Activated CD8-positive, alpha-beta T cell treated with anti-CD3 and anti-CD28 coated beads for 36 hours (primary cell): ENCODE measurements at regions not wholly inside any gene's neighbourhood (a gene's known extent, or its start where the extent isn't known, plus 50 kb on each side); places are given as distances from the start of the nearest gene placed in this dataset.

ENCODE experiments used
- ATAC-seq: fragments of 200-7000 bp; cut with Tn5 transposase; one replicate; pipeline ENCODE4 v1.10.0; 2021; ENCODE audit warnings: mild to moderate bottlenecking, moderate library complexity
- CTCF ChIA-PET: fragments of 350-600 bp; sonication (Branson Sonifier 250); formaldehyde crosslinking; loops from one replicate; lab custom pipeline; 2021; ENCODE audit warnings: antibody characterized with exemption; lab: Charles Lee
- POLR2A ChIA-PET: fragments of 350-600 bp; sonication (Branson Sonifier 250); formaldehyde crosslinking; loops from one replicate; lab custom pipeline; 2021; ENCODE audit warnings: antibody characterized with exemption; lab: Charles Lee
- DNase-seq: peaks from one replicate; pipeline ENCODE4 v3.0.0-alpha.2; 2020
- H3K27ac Mint-ChIP-seq: one replicate; pipeline ENCODE4 v1.8.0; 2021; ENCODE audit warnings: mild to moderate bottlenecking, mixed read lengths
- H3K27me3 Mint-ChIP-seq: one replicate; pipeline ENCODE4 v1.8.0; 2021; ENCODE audit warnings: mixed read lengths
- H3K36me3 Mint-ChIP-seq: one replicate; pipeline ENCODE4 v1.8.0; 2021; ENCODE audit warnings: low read depth, mixed read lengths
- H3K4me1 Mint-ChIP-seq: one replicate; pipeline ENCODE4 v1.8.0; 2021; ENCODE audit warnings: low read depth, mixed read lengths
- H3K4me3 Mint-ChIP-seq: one replicate; pipeline ENCODE4 v1.8.0; 2021; ENCODE audit warnings: mild to moderate bottlenecking, moderate library complexity, mixed read lengths
- H3K9me3 Mint-ChIP-seq: one replicate; pipeline ENCODE4 v1.8.0; 2021; ENCODE audit warnings: mixed read lengths
- intact Hi-C: fragments of 100-400 bp; cut with micrococcal nuclease; formaldehyde crosslinking; loops from one replicate; pipeline ENCODE4 v1.10.0; 2022
- TF ChIP-seq, protein P1 (sequence below): fragments of 200-600 bp; IDR thresholded peaks from one replicate; pipeline ENCODE4 v1.8.0; 2022; ENCODE audit warnings: antibody characterized with exemption, mild to moderate bottlenecking

DNA sequence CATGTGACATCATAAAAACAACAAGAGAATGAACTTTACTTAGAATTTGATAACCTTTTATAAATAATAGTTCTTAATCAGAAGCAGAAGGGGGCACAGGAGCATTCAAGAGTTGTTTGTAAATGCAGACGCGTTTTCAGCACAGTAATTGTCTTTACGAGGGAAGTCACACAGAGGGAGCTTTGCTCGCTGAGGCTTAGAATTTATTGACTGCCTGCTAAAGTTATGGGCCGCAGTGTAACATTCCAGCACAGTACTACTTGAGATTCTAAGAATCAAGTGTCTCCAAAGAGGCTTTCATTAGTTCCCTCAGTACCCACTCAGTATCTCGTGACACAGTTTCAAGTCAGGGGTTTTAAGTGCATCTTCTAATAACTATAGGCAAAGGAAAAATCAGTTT, 288.7 kb downstream of the NR2F2 start:
- ChIA-PET POLR2A (no interaction called here), CTCF (no interaction called here)
- no peak for ATAC-seq
- Mint-ChIP-seq H3K36me3 (no peaks in the 10 kb centered on the region), H3K27me3 (peaks cover 2% of the 10 kb centered on the region), H3K9me3 (no peaks in the 10 kb centered on the region), H3K4me3 (no peak overlapping the region), H3K27ac (no peak overlapping the region), H3K4me1 (no peaks in the 10 kb centered on the region)
- TF ChIP-seq, protein P1, sequence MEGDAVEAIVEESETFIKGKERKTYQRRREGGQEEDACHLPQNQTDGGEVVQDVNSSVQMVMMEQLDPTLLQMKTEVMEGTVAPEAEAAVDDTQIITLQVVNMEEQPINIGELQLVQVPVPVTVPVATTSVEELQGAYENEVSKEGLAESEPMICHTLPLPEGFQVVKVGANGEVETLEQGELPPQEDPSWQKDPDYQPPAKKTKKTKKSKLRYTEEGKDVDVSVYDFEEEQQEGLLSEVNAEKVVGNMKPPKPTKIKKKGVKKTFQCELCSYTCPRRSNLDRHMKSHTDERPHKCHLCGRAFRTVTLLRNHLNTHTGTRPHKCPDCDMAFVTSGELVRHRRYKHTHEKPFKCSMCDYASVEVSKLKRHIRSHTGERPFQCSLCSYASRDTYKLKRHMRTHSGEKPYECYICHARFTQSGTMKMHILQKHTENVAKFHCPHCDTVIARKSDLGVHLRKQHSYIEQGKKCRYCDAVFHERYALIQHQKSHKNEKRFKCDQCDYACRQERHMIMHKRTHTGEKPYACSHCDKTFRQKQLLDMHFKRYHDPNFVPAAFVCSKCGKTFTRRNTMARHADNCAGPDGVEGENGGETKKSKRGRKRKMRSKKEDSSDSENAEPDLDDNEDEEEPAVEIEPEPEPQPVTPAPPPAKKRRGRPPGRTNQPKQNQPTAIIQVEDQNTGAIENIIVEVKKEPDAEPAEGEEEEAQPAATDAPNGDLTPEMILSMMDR, result no peak
- intact Hi-C loops, result no loop called here
- DNase-seq, result no peak

GRCh38 chr15:96622714-96623113, 292.2 kb downstream of the NR2F2 start:
- H3K4me1 Mint-ChIP-seq, result no peaks in the 10 kb centered on the region
- POLR2A ChIA-PET, result no interaction called here
- intact Hi-C loops, result no loop called here
- TF ChIP-seq, protein P1, result no peak
- CTCF ChIA-PET, result no interaction called here
- H3K27me3 Mint-ChIP-seq, result peaks cover under 1% of the 10 kb centered on the region
- no peak overlapping the region for H3K27ac Mint-ChIP-seq
- no peaks in the 10 kb centered on the region for H3K36me3 Mint-ChIP-seq
- DNase-seq (no peak), ATAC-seq (no peak)
- H3K9me3 Mint-ChIP-seq, result no peaks in the 10 kb centered on the region
- H3K4me3 Mint-ChIP-seq, result no peak overlapping the region

DNA sequence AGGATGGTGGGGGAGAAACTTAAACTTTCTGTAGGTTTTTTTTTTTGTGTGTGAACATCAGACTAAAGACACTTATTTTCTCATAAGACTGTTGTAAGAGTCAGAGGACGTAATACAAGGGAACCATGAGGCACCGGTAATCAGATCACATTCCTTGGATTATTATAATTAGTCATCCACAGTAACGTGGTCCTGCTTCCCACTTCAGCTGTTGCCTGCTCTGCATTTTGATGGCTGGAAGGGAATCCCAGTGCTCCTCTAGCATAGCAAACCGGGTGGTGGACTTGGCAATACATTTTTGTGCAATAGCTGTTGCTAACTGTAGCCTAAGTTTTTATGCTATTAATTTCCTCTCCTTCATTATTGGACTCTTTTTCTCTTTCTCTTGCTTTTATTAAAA, 294.8 kb downstream of the NR2F2 start:
- no peaks in the 10 kb centered on the region for H3K36me3 Mint-ChIP-seq
- H3K27ac Mint-ChIP-seq, result no peak overlapping the region
- H3K4me1 Mint-ChIP-seq, result no peaks in the 10 kb centered on the region
- POLR2A ChIA-PET, result no interaction called here
- CTCF ChIA-PET, result no interaction called here
- no peaks in the 10 kb centered on the region for H3K27me3 Mint-ChIP-seq
- DNase-seq, result no peak
- no peak overlapping the region for H3K4me3 Mint-ChIP-seq
- intact Hi-C loops, result no loop called here
- no peak for ATAC-seq
- TF ChIP-seq, protein P1, result no peak
- no peaks in the 10 kb centered on the region for H3K9me3 Mint-ChIP-seq

DNA sequence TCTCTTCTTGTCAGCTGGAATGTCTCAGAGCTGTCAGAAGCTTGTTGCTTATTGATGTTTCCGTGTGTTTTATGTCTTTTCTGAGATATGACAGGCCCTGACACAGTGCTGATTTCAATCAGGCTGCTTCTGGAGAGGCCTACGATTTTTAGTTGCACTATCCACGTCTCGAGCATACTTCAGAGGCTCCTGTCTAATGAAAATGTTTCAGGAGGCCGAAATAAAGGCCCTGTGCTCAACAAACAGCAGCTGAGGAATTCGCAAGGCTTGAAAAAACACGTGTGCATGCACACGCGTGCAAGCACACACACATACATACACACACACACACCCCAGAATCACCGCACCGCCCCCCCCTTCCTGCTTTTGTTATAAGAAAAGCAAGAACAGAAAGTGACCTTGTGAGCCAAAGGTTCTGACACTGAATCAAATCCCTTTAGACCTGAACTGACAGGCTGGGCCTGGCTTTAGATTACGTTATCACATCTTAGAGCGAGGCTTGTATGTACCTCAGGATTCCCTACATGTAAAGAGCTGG, 296.6 kb downstream of the NR2F2 start:
- no peaks in the 10 kb centered on the region for H3K27me3 Mint-ChIP-seq

DNA sequence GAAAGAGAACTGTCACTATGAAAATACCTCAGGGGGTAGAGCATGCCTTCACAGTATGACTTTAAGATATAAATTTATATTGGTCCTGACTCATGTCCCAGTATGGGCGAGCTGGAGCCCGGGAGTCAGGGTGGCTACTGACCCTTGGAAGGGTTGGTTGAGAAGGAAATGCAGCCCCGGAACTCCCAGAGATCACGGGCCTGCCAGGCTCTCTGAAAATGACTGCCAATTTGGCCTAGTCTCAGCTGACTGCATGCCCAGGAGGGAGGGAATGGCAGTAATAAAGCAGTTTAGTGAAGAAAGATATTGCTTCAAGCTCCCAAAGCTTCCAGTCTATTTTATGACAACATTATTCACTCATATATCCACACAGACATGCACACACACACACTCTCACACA, 299.0 kb downstream of the NR2F2 start:
- no peaks in the 10 kb centered on the region for H3K4me1 Mint-ChIP-seq
- H3K4me3 Mint-ChIP-seq, result no peak overlapping the region
- no peak for ATAC-seq
- H3K36me3 Mint-ChIP-seq, result no peaks in the 10 kb centered on the region
- CTCF ChIA-PET, result no interaction called here
- intact Hi-C loops, result no loop called here
- no peak for DNase-seq
- POLR2A ChIA-PET, result no interaction called here
- peaks cover 3% of the 10 kb centered on the region for H3K9me3 Mint-ChIP-seq
- H3K27me3 Mint-ChIP-seq, result no peaks in the 10 kb centered on the region
- no peak overlapping the region for H3K27ac Mint-ChIP-seq
- TF ChIP-seq, protein P1, result no peak

More for the DNA sequence above, 296.6 kb downstream of the NR2F2 start:
- no peak for ATAC-seq
- TF ChIP-seq, protein P1, result no peak
- CTCF ChIA-PET, result no interaction called here
- Mint-ChIP-seq H3K27ac (no peak overlapping the region), H3K9me3 (no peaks in the 10 kb centered on the region), H3K36me3 (no peaks in the 10 kb centered on the region), H3K4me3 (no peak overlapping the region), H3K4me1 (no peaks in the 10 kb centered on the region)
- intact Hi-C loops, result no loop called here
- POLR2A ChIA-PET, result interaction anchor here (0.6 kb wide), 1 partner anchor 1958 kb away, joined by 3 read pairs; no protein-coding TSS in a partner anchor
- DNase-seq, result no peak
